ENCODE measurements at regions not wholly inside any gene's neighbourhood (a gene's known extent, or its start where the extent isn't known, plus 50 kb on each side); places are given as distances from the start of the nearest gene placed in this dataset.

GRCh38 chr2:188682838-188683237 is 291.3 kb upstream of the COL3A1 start:
- no peak for TF ChIP-seq CTCF (IDR thresholded peaks at IDR 0.05)
- no peak for TF ChIP-seq POLR2A (IDR thresholded peaks at IDR 0.05)
